Aorta (tissue), 5 donors: ENCODE measurements at regions not wholly inside any gene's neighbourhood (a gene's known extent, or its start where the extent isn't known, plus 50 kb on each side); places are given as distances from the start of the nearest gene placed in this dataset.

Experiments
- ATAC-seq: fragments of 200-7000 bp; cut with Tn5 transposase; one replicate; pipeline ENCODE4 v1.9.1; 2022; ENCODE audit warnings: moderate library complexity; ENCODE audit not compliant: low FRiP score
- DNase-seq, 2 donors: peaks; one replicate each; pipeline ENCODE4 v3.0.0-alpha.2; 2020
- H3K27ac ChIP-seq, 2 donors: one replicate each; pipeline ENCODE4 v1.5.1; 2013; ENCODE audit warnings: low read length in 2 of 2, mild to moderate bottlenecking in 2 of 2, moderate library complexity in 2 of 2, control low read depth in 1 of 2, inconsistent platforms in 1 of 2, low read depth in 1 of 2
- H3K27me3 ChIP-seq, 2 donors: one replicate each; pipeline ENCODE4 v1.6.1; 2013; ENCODE audit warnings: control low read depth in 1 of 2, low read length in 1 of 2, mild to moderate bottlenecking in 1 of 2, moderate library complexity in 1 of 2; ENCODE audit not compliant: insufficient read depth in 2 of 2, control insufficient read depth in 1 of 2
- H3K36me3 ChIP-seq, 2 donors: one replicate each; pipeline ENCODE4 v1.6.1; 2013; ENCODE audit warnings: control low read depth in 1 of 2, low read length in 1 of 2, mild to moderate bottlenecking in 1 of 2; ENCODE audit not compliant: insufficient read depth in 2 of 2, control insufficient read depth in 1 of 2
- H3K4me1 ChIP-seq, 2 donors: one replicate each; pipeline ENCODE4 v1.6.1; 2013; ENCODE audit warnings: low read length in 2 of 2, control low read depth in 1 of 2, mild to moderate bottlenecking in 1 of 2, moderate library complexity in 1 of 2; ENCODE audit not compliant: insufficient read depth in 2 of 2, control insufficient read depth in 1 of 2
- H3K4me3 ChIP-seq, 2 donors: one replicate each; pipeline ENCODE4 v1.5.1; 2013; ENCODE audit warnings: low read length in 2 of 2, control low read depth in 1 of 2, mild to moderate bottlenecking in 1 of 2
- H3K9me3 ChIP-seq: one replicate; pipeline ENCODE4 v1.6.1; 2013; ENCODE audit warnings: mild to moderate bottlenecking, low read length; ENCODE audit not compliant: control insufficient read depth
- WGBS, 2 donors: extraction: QIAGEN DNeasy Blood & Tissue Kit; methylation state at CpG; one replicate each; pipeline ENCODE4 v1.1.7; 2013; 5-methylcytosine and 5-hydroxymethylcytosine counted together
- intact Hi-C, 2 donors: fragments of 100-400 bp; cut with DNase I; formaldehyde crosslinking; loops; one replicate each; pipeline versions ENCODE4 v1.14.2 to v1.15.0; 2022
- donor health status: healthy with polysubstance abuse.
- donor health status: Bipolar disorder and iron deficiency.
- donor health status: DM: no; HTN: no; CAD: no.
- donor health status: DM: no; HTN: no; CAD: no.
- donor health status: DM: yes; HTN: yes; CAD: no.

GRCh38 chr9:105879181-105879580, 184.8 kb downstream of the TMEM38B start:
- Histone ChIP-seq H3K4me1 (no peaks in the 10 kb centered on the region), H3K4me3 (no peak overlapping the region), H3K27me3 (no peaks in the 10 kb centered on the region), H3K9me3 (no peaks in the 10 kb centered on the region), H3K36me3 (no peaks in the 10 kb centered on the region), H3K27ac (no peak overlapping the region)
- DNase-seq (no peak), ATAC-seq (no peak)
- intact Hi-C loops: no loop called here

DNA sequence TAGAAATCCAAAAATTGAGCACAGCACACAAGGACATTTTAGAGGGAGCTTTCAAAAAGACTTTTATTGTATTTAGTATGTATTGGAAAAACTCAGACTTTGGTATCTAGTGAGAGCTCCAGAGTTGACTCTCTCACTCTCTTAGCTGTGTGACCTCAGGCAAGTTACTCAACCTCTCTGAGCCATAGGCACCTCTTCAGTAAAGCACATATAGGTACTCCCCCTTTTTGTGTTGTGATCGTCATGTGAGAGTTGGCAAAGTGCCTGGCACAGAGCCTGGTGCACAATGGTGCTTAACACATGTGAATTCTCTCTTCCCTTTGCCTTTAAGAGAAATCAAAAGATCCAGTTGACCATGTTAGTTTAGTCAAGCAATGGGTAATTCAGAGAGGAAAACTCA, 186.2 kb downstream of the TMEM38B start:
- intact Hi-C loops: no loop called here
- Histone ChIP-seq H3K4me1 (no peaks in the 10 kb centered on the region), H3K36me3 (no peaks in the 10 kb centered on the region), H3K27me3 (no peaks in the 10 kb centered on the region), H3K4me3 (no peak overlapping the region), H3K9me3 (no peaks in the 10 kb centered on the region), H3K27ac (no peak overlapping the region)
- ATAC-seq (no peak), DNase-seq (no peak)
- WGBS, 2 donors: 52 to 53% methylated on average over 1 of the region's 1 CpG

DNA sequence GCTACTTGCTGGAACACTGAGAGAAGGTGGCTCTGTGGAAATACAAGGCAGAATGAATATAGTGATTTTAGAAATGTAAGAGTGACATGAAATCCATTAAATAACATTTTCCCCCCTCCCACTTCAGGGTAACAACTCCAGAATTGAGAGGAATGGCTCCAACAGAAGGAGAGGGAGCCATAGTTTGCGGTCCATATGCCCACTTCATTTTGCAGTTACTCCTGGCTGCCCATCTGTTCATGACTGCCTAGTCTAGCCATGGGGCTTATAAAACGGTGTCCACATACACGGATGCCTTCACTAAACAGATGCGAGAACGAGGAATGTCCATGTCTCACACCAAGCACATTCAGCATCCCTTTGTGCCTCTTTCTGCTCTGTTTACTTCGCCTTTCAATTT, 186.7 kb downstream of the TMEM38B start:
- Histone ChIP-seq H3K4me3 (no peak overlapping the region), H3K27me3 (no peaks in the 10 kb centered on the region), H3K27ac (no peak overlapping the region), H3K9me3 (no peaks in the 10 kb centered on the region), H3K36me3 (no peaks in the 10 kb centered on the region), H3K4me1 (no peaks in the 10 kb centered on the region)
- WGBS, 2 donors: 87 to 95% methylated on average over 6 of the region's 6 CpGs
- DNase-seq: no peak
- no peak for ATAC-seq
- intact Hi-C loops: no loop called here

DNA sequence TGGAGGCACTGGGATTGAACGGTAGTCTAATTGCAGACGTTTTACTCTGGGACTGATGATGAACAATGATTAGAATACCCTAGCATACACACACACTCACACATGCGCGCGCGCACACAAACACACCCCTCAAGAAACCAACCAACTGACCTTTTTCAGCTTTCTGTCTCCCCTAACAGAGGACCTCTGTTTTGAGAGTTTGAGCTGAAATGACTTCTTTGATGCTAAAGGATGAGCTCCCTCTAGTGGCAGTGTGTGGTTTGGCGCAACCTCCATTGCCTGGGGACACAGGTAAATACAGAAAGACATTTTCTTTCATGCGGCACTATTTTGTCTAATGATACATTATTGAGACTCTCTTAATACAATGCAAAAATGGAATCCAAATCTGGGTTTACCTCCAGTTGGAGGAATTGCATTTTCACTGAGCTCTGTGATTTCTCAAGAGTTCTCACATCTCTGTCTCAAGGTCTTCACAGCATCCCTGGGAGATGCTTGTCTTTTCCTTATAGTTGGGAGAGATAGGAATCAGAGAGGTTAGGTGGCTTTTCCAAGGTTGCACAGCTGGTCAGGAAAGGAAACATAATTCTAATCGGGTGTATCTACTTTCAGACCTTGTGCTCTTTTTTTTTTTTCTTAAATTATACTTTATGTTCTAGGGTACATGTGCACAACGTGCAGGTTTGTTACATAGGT, 187.5 kb downstream of the TMEM38B start:
- DNase-seq (no peak), ATAC-seq (no peak)
- no peaks in the 10 kb centered on the region for H3K9me3 ChIP-seq
- intact Hi-C loops: no loop called here
- H3K4me3 ChIP-seq: no peak overlapping the region
- no peaks in the 10 kb centered on the region for H3K4me1 ChIP-seq
- no peaks in the 10 kb centered on the region for H3K36me3 ChIP-seq
- H3K27me3 ChIP-seq: no peaks in the 10 kb centered on the region
- H3K27ac ChIP-seq: no peak overlapping the region
- WGBS, 2 donors: 38 to 39% methylated on average over 10 of the region's 10 CpGs

DNA sequence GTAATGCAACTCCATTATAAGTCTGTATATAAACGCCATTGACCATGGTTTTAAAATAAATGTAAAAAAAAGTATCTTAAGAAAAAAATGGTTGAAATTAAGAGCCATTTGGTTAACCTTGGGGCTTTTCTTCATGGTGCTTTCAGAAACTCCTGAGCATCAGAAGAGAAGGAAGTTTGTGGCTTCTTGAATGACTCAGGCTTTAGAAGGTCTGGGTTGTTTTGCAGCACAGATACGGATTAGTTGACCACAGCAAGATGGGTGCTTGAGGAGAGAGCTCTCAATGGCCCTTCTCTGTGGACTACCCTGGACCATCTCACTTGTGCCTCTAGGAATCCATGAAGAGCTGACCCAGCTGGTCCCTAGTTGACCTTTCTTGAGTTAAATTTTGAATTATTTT, 189.5 kb downstream of the TMEM38B start:
- no peak for DNase-seq
- Histone ChIP-seq H3K36me3 (no peaks in the 10 kb centered on the region), H3K4me3 (no peak overlapping the region), H3K4me1 (no peaks in the 10 kb centered on the region), H3K27me3 (peaks cover 0 to 1% of the 10 kb centered on the region in 2 donors), H3K27ac (no peak overlapping the region), H3K9me3 (no peaks in the 10 kb centered on the region)
- intact Hi-C loops: no loop called here
- no peak for ATAC-seq
- WGBS, 2 donors: 77 to 86% methylated on average over 2 of the region's 2 CpGs

DNA sequence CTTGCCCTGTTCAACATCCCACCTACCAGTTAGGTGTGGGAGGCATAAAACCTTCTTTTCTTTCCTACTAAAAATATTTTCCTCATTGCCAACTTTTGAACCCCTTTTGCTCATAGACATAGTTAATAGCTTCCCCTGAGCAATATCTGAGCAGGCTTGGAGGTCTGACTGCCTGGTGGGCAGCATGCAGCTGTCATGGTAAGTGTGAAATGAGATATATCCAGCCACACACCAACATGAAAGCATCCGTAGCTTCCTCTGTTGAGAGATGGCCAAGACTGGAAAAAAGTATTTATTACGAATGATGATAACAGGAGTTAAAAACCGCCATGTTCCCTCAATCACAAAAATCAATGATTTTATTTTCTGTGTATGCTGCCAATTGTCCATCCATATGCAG, 190.1 kb downstream of the TMEM38B start:
- Histone ChIP-seq H3K4me3 (no peak overlapping the region), H3K9me3 (no peaks in the 10 kb centered on the region), H3K27ac (no peak overlapping the region), H3K36me3 (no peaks in the 10 kb centered on the region), H3K4me1 (no peaks in the 10 kb centered on the region), H3K27me3 (peaks cover 0 to 1% of the 10 kb centered on the region in 2 donors)
- intact Hi-C loops: no loop called here
- no peak for DNase-seq
- WGBS, 2 donors: 57 to 67% methylated on average over 3 of the region's 3 CpGs
- no peak for ATAC-seq

- peaks cover 0 to 1% of the 10 kb centered on the region in 2 donors for H3K27me3 ChIP-seq
- H3K4me1 ChIP-seq: no peaks in the 10 kb centered on the region
- no peak for DNase-seq
- H3K27ac ChIP-seq: no peak overlapping the region
- ATAC-seq: no peak
- no peak overlapping the region for H3K4me3 ChIP-seq
- WGBS, 2 donors: 62 to 69% methylated on average over 3 of the region's 3 CpGs
- no peaks in the 10 kb centered on the region for H3K9me3 ChIP-seq
- H3K36me3 ChIP-seq: no peaks in the 10 kb centered on the region
- intact Hi-C loops: no loop called here
Observed at GRCh38 chr9:105886136-105886535, 191.8 kb downstream of the TMEM38B start.

GRCh38 chr9:105887679-105888078, 193.3 kb downstream of the TMEM38B start:
- 34 to 45% methylated on average over 2 of the region's 2 CpGs for WGBS, 2 donors
- Histone ChIP-seq H3K9me3 (no peaks in the 10 kb centered on the region), H3K36me3 (no peaks in the 10 kb centered on the region), H3K27ac (no peak overlapping the region), H3K4me3 (no peak overlapping the region), H3K4me1 (no peaks in the 10 kb centered on the region), H3K27me3 (peaks cover 0 to 1% of the 10 kb centered on the region in 2 donors)
- DNase-seq: no peak
- intact Hi-C loops: no loop called here
- ATAC-seq: no peak

DNA sequence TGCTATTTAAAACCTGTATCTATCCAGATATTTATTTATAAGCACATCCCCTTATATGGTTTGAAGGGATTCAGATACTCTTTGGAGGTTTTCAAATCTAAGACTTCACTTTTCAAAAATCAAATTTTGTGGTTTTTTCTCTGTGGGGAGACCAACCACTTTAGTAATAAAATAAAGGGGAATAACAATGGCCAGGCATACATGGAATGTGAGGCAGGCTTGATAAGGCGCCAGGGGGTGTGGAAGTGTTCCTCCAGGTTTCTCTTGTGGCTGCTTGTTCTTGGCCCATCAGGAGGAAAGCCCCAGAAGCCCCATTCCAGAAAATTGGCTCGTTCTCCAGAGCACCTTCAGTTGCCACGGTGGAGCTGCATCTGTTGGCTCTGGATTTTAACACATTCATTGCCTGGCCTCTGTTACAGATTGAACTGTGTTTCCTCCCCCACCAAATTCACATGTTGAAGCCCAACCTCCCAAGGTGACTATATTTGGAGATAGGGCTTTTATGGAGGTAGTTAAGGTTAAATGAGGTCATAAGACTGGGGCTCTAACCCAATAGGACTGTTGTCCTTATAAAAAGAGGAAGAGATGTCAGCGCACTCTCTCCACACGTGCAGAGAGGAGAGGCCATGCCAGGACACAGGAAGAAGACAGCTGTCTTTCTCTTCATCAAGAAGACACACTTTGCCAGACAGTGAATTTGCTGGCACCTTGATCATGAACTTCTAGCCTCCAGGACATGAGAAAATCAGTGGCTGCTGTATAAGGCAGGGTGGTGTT, 195.9 kb downstream of the TMEM38B start:
- no peaks in the 10 kb centered on the region for H3K36me3 ChIP-seq
- WGBS, 2 donors: 27 to 35% methylated on average over 5 of the region's 5 CpGs

More for the DNA sequence above, 195.9 kb downstream of the TMEM38B start:
- ATAC-seq (no peak), DNase-seq (no peak)
- Histone ChIP-seq H3K9me3 (no peaks in the 10 kb centered on the region), H3K27ac (no peak overlapping the region), H3K4me1 (no peaks in the 10 kb centered on the region), H3K4me3 (no peak overlapping the region), H3K27me3 (peaks cover 0 to 1% of the 10 kb centered on the region in 2 donors)
- intact Hi-C loops: no loop called here
